ENCODE measurements at regions not wholly inside any gene's neighbourhood (a gene's known extent, or its start where the extent isn't known, plus 50 kb on each side); places are given as distances from the start of the nearest gene placed in this dataset.

GRCh38 chr11:90449606-90450005 is 226.8 kb upstream of the CHORDC1 start:
- TF ChIP-seq, protein P1, sequence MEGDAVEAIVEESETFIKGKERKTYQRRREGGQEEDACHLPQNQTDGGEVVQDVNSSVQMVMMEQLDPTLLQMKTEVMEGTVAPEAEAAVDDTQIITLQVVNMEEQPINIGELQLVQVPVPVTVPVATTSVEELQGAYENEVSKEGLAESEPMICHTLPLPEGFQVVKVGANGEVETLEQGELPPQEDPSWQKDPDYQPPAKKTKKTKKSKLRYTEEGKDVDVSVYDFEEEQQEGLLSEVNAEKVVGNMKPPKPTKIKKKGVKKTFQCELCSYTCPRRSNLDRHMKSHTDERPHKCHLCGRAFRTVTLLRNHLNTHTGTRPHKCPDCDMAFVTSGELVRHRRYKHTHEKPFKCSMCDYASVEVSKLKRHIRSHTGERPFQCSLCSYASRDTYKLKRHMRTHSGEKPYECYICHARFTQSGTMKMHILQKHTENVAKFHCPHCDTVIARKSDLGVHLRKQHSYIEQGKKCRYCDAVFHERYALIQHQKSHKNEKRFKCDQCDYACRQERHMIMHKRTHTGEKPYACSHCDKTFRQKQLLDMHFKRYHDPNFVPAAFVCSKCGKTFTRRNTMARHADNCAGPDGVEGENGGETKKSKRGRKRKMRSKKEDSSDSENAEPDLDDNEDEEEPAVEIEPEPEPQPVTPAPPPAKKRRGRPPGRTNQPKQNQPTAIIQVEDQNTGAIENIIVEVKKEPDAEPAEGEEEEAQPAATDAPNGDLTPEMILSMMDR (conservative IDR thresholded peaks at IDR 0.05 in 1 of 2, IDR thresholded peaks at IDR 0.05 in 1 of 2; ENCODE audit: extremely low read depth in 1 of 2, insufficient read depth in 1 of 2, low read depth in 1 of 2, low read length in 2 of 2) = no peak
- TF ChIP-seq EZH2 (IDR thresholded peaks at IDR 0.05; ENCODE audit: borderline replicate concordance, low read length) = no peak
